Upper lobe of right lung (tissue), 1 donor: ENCODE measurements at regions not wholly inside any gene's neighbourhood (a gene's known extent, or its start where the extent isn't known, plus 50 kb on each side); places are given as distances from the start of the nearest gene placed in this dataset.

ENCODE experiments used
- ATAC-seq: fragments of 200-7000 bp; cut with Tn5 transposase; one replicate; pipeline ENCODE4 v1.9.1; 2020; ENCODE audit warnings: mild to moderate bottlenecking, moderate library complexity
- DNase-seq: peaks from one replicate; pipeline ENCODE4 v3.0.0-alpha.2; 2020
- H3K27ac ChIP-seq: fragments of 200-600 bp; one replicate; pipeline ENCODE4 v1.8.0; 2022
- H3K27me3 ChIP-seq: fragments of 200-600 bp; one replicate; pipeline ENCODE4 v1.8.0; 2022; ENCODE audit warnings: mild to moderate bottlenecking
- H3K36me3 ChIP-seq: fragments of 200-600 bp; one replicate; pipeline ENCODE4 v1.8.0; 2022
- H3K4me1 ChIP-seq: fragments of 200-600 bp; one replicate; pipeline ENCODE4 v1.8.0; 2022
- H3K4me3 ChIP-seq: fragments of 200-600 bp; one replicate; pipeline ENCODE4 v1.8.0; 2022; ENCODE audit warnings: mild to moderate bottlenecking
- H3K9me3 ChIP-seq: fragments of 200-600 bp; one replicate; pipeline ENCODE4 v1.8.0; 2022
- CTCF ChIP-seq: fragments of 200-600 bp; IDR thresholded peaks from one replicate; pipeline ENCODE4 v1.8.0; 2022; ENCODE audit warnings: antibody characterized with exemption
- intact Hi-C: fragments of 100-400 bp; cut with DNase I; formaldehyde crosslinking; loops from one replicate; pipeline ENCODE4 v1.11.0; 2022
- donor health status: DM: no; HTN: yes; CAD: no; lungs with severe emphysema.

- DNase-seq (no peak), ATAC-seq (no peak)
- H3K4me3 ChIP-seq, result no peak overlapping the region
- intact Hi-C loops, result no loop called here
- H3K27ac ChIP-seq, result no peak overlapping the region
- no peaks in the 10 kb centered on the region for H3K36me3 ChIP-seq
- H3K4me1 ChIP-seq, result no peaks in the 10 kb centered on the region
- H3K9me3 ChIP-seq, result no peaks in the 10 kb centered on the region
- no peak for TF ChIP-seq CTCF
- H3K27me3 ChIP-seq, result no peaks in the 10 kb centered on the region
These were observed 60.1 kb upstream of the PLEKHG1 start for GRCh38 chr6:150539568-150539967.

- intact Hi-C loops, result no loop called here
- Histone ChIP-seq H3K27ac (no peak overlapping the region), H3K27me3 (no peaks in the 10 kb centered on the region), H3K36me3 (no peaks in the 10 kb centered on the region), H3K4me3 (no peak overlapping the region), H3K4me1 (no peaks in the 10 kb centered on the region), H3K9me3 (no peaks in the 10 kb centered on the region)
- ATAC-seq, result no peak
- TF ChIP-seq CTCF, result no peak
- DNase-seq, result no peak
These were observed 58.1 kb upstream of the PLEKHG1 start for GRCh38 chr6:150541576-150541975.

- H3K4me1 ChIP-seq, result no peaks in the 10 kb centered on the region
- ATAC-seq (no peak), DNase-seq (no peak)
- no peak overlapping the region for H3K4me3 ChIP-seq
- H3K36me3 ChIP-seq, result no peaks in the 10 kb centered on the region
- TF ChIP-seq CTCF, result no peak
- intact Hi-C loops, result no loop called here
- no peaks in the 10 kb centered on the region for H3K27me3 ChIP-seq
- H3K9me3 ChIP-seq, result no peaks in the 10 kb centered on the region
- no peak overlapping the region for H3K27ac ChIP-seq
These were observed 56.5 kb upstream of the PLEKHG1 start for GRCh38 chr6:150543178-150543577.

GRCh38 chr6:150544793-150545192 is 54.9 kb upstream of the PLEKHG1 start:
- H3K9me3 ChIP-seq, result no peaks in the 10 kb centered on the region
- intact Hi-C loops, result no loop called here
- H3K4me3 ChIP-seq, result no peak overlapping the region
- no peaks in the 10 kb centered on the region for H3K27me3 ChIP-seq
- H3K27ac ChIP-seq, result no peak overlapping the region
- ATAC-seq (no peak), DNase-seq (no peak)
- TF ChIP-seq CTCF, result no peak
- H3K36me3 ChIP-seq, result no peaks in the 10 kb centered on the region
- H3K4me1 ChIP-seq, result no peaks in the 10 kb centered on the region

- DNase-seq (no peak), ATAC-seq (no peak)
- Histone ChIP-seq H3K27ac (no peak overlapping the region), H3K9me3 (no peaks in the 10 kb centered on the region), H3K4me1 (no peaks in the 10 kb centered on the region), H3K36me3 (no peaks in the 10 kb centered on the region), H3K4me3 (no peak overlapping the region), H3K27me3 (no peaks in the 10 kb centered on the region)
- TF ChIP-seq CTCF, result no peak
- intact Hi-C loops, result no loop called here
These were observed 53.2 kb upstream of the PLEKHG1 start for GRCh38 chr6:150546457-150546856.

- no peaks in the 10 kb centered on the region for H3K27me3 ChIP-seq
- no peaks in the 10 kb centered on the region for H3K36me3 ChIP-seq
- no peak overlapping the region for H3K4me3 ChIP-seq
- no peaks in the 10 kb centered on the region for H3K9me3 ChIP-seq
- ATAC-seq, result peak; percentile 37
- intact Hi-C loops, result no loop called here
- no peaks in the 10 kb centered on the region for H3K4me1 ChIP-seq
- TF ChIP-seq CTCF, result no peak
- H3K27ac ChIP-seq, result no peak overlapping the region
- DNase-seq, result no peak
These were observed 52.0 kb upstream of the PLEKHG1 start for GRCh38 chr6:150547502-150548222.
